Heart right ventricle (tissue), 16 donors: ENCODE measurements at regions not wholly inside any gene's neighbourhood (a gene's known extent, or its start where the extent isn't known, plus 50 kb on each side); places are given as distances from the start of the nearest gene placed in this dataset.
"Not testable (repeated sequence)": the region's sequence is repeated elsewhere in the genome, so short reads cannot be mapped to it uniquely, and the experiment has no call there.

Experiments used
- ATAC-seq, 8 donors: fragments of 200-7000 bp; cut with Tn5 transposase; one replicate each; pipeline ENCODE4 v1.9.1; 2020; ENCODE audit warnings: mild to moderate bottlenecking in 8 of 8, moderate library complexity in 8 of 8, moderate number of reproducible peaks in 1 of 8
- DNase-seq, 2 donors: peaks; one replicate each; pipeline ENCODE4 v3.0.0-alpha.2; 2020
- H3K27ac ChIP-seq, 10 donors: fragments of 200-600 bp; sonication (generic) in 2 of 10; one replicate each; pipeline versions ENCODE4 v1.5.0 to v1.8.0; 2020 to 2022; ENCODE audit warnings: mild to moderate bottlenecking in 3 of 10
- H3K27me3 ChIP-seq, 7 donors: fragments of 200-600 bp; one replicate each; pipeline ENCODE4 v1.8.0; 2021 to 2022; ENCODE audit warnings: mild to moderate bottlenecking in 2 of 7
- H3K36me3 ChIP-seq, 9 donors: fragments of 200-600 bp; sonication (generic) in 1 of 9; one replicate each; pipeline versions ENCODE4 v1.5.0 to v1.8.0; 2020 to 2022; ENCODE audit warnings: mild to moderate bottlenecking in 2 of 9
- H3K4me1 ChIP-seq, 9 donors: fragments of 200-600 bp; sonication (generic) in 1 of 9; one replicate each; pipeline versions ENCODE4 v1.5.0 to v1.8.0; 2020 to 2022; ENCODE audit warnings: mild to moderate bottlenecking in 4 of 9
- H3K4me3 ChIP-seq, 10 donors: fragments of 200-600 bp; sonication (generic) in 2 of 10; one replicate each; pipeline versions ENCODE4 v1.5.0 to v1.8.0; 2020 to 2022; ENCODE audit warnings: mild to moderate bottlenecking in 7 of 10, moderate library complexity in 2 of 10
- H3K9me3 ChIP-seq, 11 donors: fragments of 200-600 bp in 10 of 11; sonication (generic) in 2 of 11; one replicate each; pipeline versions ENCODE4 v1.5.0 to v1.8.0; 2013 to 2022; ENCODE audit warnings: mild to moderate bottlenecking in 2 of 11, control low read depth in 1 of 11, moderate library complexity in 1 of 11
- CTCF ChIP-seq, 9 donors: fragments of 200-600 bp; sonication (generic) in 2 of 9; IDR thresholded peaks; one replicate each; pipeline versions ENCODE4 v1.5.0 to v1.8.0; 2021 to 2022; ENCODE audit warnings: antibody characterized with exemption in 9 of 9, mild to moderate bottlenecking in 5 of 9, moderate library complexity in 1 of 9
- WGBS, 2 donors: extraction: QIAGEN DNeasy Blood & Tissue Kit; methylation state at CpG; one replicate each; pipeline ENCODE4 v1.1.7; 2013; ENCODE audit warnings: inconsistent platforms in 1 of 2; 5-methylcytosine and 5-hydroxymethylcytosine counted together
- intact Hi-C, 10 donors: fragments of 100-400 bp; cut with DNase I; formaldehyde crosslinking; loops; one replicate each; pipeline versions ENCODE4 v1.11.1 to v1.14.2; 2022
- donor health status: Arrhythmogenic right ventricular cardiomyopathy.
- donor health status: ischemic (EF 13 %, LVEDD 7.1; RV severe dilation, severe dysfunction).
- donor health status: healthy with polysubstance abuse.
- donor health status: DM: no; HTN: yes; CAD: no.
- donor health status: DM: no; HTN: no; CAD: no.
- donor health status: ischemic (EF 25% LVEDD 6.9; RV normal size, moderate dysfunction).
- donor health status: ischemic (EF 25% LVEDD 5.7; RV mildly dilated, moderate dysfunction).
- donor health status: healthy.
- donor health status: DM: yes; HTN: yes; CAD: no.
- donor health status: Ischemic cardiomyopathy.
- donor health status: ischemic (EF 35%, LVEDD 5.7; RV mildly dilated, moderate dysfunction).
- donor health status: nonischemic (EF 11% LVEDD 7.7; RV severe dilation, severe dysfunction).
- donor health status: DM: yes; HTN: yes; CAD: no.
- donor health status: PGD.
- donor health status: ischemic (EF 29% LVEDD 5.4; RV normal size, mild dysfunction).
- donor health status: nonischemic (EF 23%, LVEDD 6.1; RV moderate dilation, normal function).

GRCh38 chr20:47897461-47897860 is 112.2 kb upstream of the SULF2 start:
- intact Hi-C loops: loop anchor here in 9 of 10 donors (5.0 to 10.0 kb wide), 6 partner anchors 53 to 620 kb away; no protein-coding TSS in a partner anchor
- Histone ChIP-seq H3K27me3 (no peaks in the 10 kb centered on the region), H3K4me1 (no peaks in the 10 kb centered on the region), H3K9me3 (no peaks in the 10 kb centered on the region), H3K36me3 (no peaks in the 10 kb centered on the region), H3K4me3 (no peak overlapping the region), H3K27ac (no peak overlapping the region)
- ATAC-seq (no peak), DNase-seq (no peak)
- TF ChIP-seq CTCF (IDR thresholded peaks at IDR 0.05): no peak
- WGBS, 2 donors: 87% methylated on average over 11 of the region's 11 CpGs

GRCh38 chr20:47892681-47893080 is 107.4 kb upstream of the SULF2 start:
- H3K4me3 ChIP-seq, H3K27ac ChIP-seq, DNase-seq, H3K36me3 ChIP-seq, H3K4me1 ChIP-seq, H3K9me3 ChIP-seq, ATAC-seq: not testable (repeated sequence)
- intact Hi-C loops: loop anchor here in 9 of 10 donors (5.0 to 10.0 kb wide), 4 partner anchors 48 to 625 kb away; no protein-coding TSS in a partner anchor
- peaks cover 0 to 13% (median under 1%) of the 10 kb centered on the region in 7 donors for H3K27me3 ChIP-seq
- WGBS, 2 donors: 85 to 97% methylated on average over 2 to 4 of the region's 9 CpGs

DNA sequence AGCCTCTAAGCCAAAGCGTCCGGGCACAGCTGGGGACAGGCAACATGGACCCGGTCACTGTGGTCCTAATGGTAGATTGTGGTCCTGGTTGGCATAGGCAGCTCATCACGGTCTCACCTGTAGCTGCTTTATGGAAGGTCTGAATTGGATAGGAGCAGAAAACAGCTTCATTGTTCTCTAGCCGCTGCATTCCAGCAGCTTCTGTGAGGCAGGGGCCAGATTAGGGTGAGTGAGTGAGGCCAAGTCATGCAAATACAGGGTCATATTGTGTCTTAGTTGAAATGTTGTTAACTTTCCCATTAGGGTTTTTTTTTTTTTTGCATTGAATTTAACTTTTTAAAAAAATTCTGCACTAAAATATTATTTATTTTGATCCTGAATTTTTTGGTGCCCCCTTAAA is 105.4 kb upstream of the SULF2 start:
- ATAC-seq, H3K4me1 ChIP-seq: not testable (repeated sequence)
- intact Hi-C loops: loop anchor here in 9 of 10 donors (5.0 to 10.0 kb wide), 4 partner anchors 46 to 627 kb away; no protein-coding TSS in a partner anchor

DNA sequence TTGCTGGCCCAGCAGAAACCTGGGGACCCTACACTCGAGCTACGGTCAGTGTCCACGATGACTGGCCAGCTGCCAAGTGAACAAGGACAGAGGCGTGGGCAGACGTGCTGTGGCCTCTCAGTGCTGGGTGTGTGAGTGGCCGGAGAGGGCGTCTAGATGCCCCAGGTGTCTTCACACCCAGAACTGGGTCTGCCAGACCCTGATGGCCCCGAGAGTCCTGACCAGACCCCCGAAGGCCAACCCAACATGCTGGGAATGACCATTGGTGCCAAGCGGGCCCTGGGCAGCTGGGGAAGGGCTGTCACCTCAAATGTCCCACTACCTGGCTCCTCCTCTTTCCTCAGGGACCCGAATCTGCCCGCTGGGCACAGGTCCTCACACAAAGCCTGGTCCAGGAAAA is 104.5 kb upstream of the SULF2 start:
- DNase-seq, H3K4me1 ChIP-seq, H3K27ac ChIP-seq, H3K36me3 ChIP-seq, ATAC-seq, H3K9me3 ChIP-seq, H3K4me3 ChIP-seq: not testable (repeated sequence)
- peaks cover 0 to 27% (median 12%) of the 10 kb centered on the region in 7 donors for H3K27me3 ChIP-seq
- 74 to 80% methylated on average over 12 of the region's 12 CpGs for WGBS, 2 donors
- intact Hi-C loops: loop anchor here in 9 of 10 donors (5.0 to 10.0 kb wide), 4 partner anchors 45 to 628 kb away; no protein-coding TSS in a partner anchor

More for the DNA sequence above, 105.4 kb upstream of the SULF2 start:
- not testable (repeated sequence) for H3K36me3 ChIP-seq, H3K27ac ChIP-seq, H3K4me3 ChIP-seq, DNase-seq, H3K9me3 ChIP-seq
- WGBS, 2 donors: 92 to 93% methylated on average over 5 of the region's 5 CpGs
- H3K27me3 ChIP-seq: peaks cover 0 to 27% (median 12%) of the 10 kb centered on the region in 7 donors

DNA sequence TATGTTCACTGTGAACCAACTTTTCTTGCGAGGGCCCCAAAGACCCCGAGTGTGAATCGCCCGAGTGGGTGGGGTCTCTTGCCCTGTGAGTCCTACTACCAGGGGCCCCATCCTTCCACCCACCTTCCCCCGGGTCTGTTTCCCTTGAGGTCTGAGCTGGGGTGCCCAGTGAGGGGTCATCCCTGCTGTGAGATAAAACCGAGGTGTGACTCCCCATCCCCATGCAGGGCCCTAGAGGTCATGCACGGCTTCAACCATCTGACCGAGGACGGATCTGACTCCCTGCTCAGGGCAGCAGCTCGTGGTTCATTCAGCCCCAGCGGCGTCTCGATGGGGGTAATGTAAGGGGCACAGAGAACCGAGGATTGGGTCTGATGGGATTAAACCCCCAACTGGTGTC is 103.1 kb upstream of the SULF2 start:
- DNase-seq (no peak), ATAC-seq (no peak)
- WGBS, 2 donors: 70 to 76% methylated on average over 14 of the region's 14 CpGs
- no peaks in the 10 kb centered on the region for H3K36me3 ChIP-seq
- peaks cover 0 to 27% (median 12%) of the 10 kb centered on the region in 7 donors for H3K27me3 ChIP-seq
- H3K4me3 ChIP-seq: no peak overlapping the region
- H3K4me1 ChIP-seq: no peaks in the 10 kb centered on the region
- no peak overlapping the region for H3K27ac ChIP-seq
- no peak for TF ChIP-seq CTCF (IDR thresholded peaks at IDR 0.05)
- intact Hi-C loops: no loop called here
- H3K9me3 ChIP-seq: no peaks in the 10 kb centered on the region

- no peaks in the 10 kb centered on the region for H3K9me3 ChIP-seq
- no peak overlapping the region for H3K4me3 ChIP-seq
- H3K27me3 ChIP-seq: peaks cover 0 to 27% (median 12%) of the 10 kb centered on the region in 7 donors
- DNase-seq (no peak), ATAC-seq (no peak)
- no peak for TF ChIP-seq CTCF (IDR thresholded peaks at IDR 0.05)
- H3K27ac ChIP-seq: no peak overlapping the region
- no peaks in the 10 kb centered on the region for H3K36me3 ChIP-seq
- WGBS, 2 donors: 76 to 79% methylated on average over 10 of the region's 10 CpGs
- H3K4me1 ChIP-seq: no peaks in the 10 kb centered on the region
- intact Hi-C loops: no loop called here
Measured at GRCh38 chr20:47887477-47888080, 102.3 kb upstream of the SULF2 start.
